Astrocyte (in vitro differentiated cells and primary cell): ENCODE measurements at regions not wholly inside any gene's neighbourhood (a gene's known extent, or its start where the extent isn't known, plus 50 kb on each side); places are given as distances from the start of the nearest gene placed in this dataset.

Experiments used
- DNase-seq: peaks from one replicate; pipeline ENCODE4 v3.0.0-alpha.2; 2010; ENCODE audit warnings: low read depth
- FAIRE-seq: peaks from 2 replicates; lab custom pipeline; 2011; peaks lifted over from hg19 to GRCh38; lab: Jason Lieb, UNC
- H2AFZ ChIP-seq: 2 replicates; pipeline ENCODE4 v1.6.0; 2012; ENCODE audit warnings: low read depth, low read length, inconsistent platforms
- H3K27ac ChIP-seq: 2 replicates; pipeline ENCODE4 v1.5.1; 2011; ENCODE audit warnings: low read depth, low read length, inconsistent platforms
- H3K27me3 ChIP-seq: 2 replicates; pipeline ENCODE4 v1.6.0; 2011; ENCODE audit warnings: low read length, inconsistent platforms; ENCODE audit not compliant: insufficient read depth
- H3K36me3 ChIP-seq: 2 replicates; pipeline ENCODE4 v1.5.1; 2011; ENCODE audit warnings: low read length, inconsistent platforms; ENCODE audit not compliant: insufficient read depth
- H3K4me1 ChIP-seq: 2 replicates; pipeline ENCODE4 v1.5.1; 2011; ENCODE audit warnings: low read length, inconsistent platforms; ENCODE audit not compliant: insufficient read depth
- H3K4me2 ChIP-seq: 2 replicates; pipeline ENCODE4 v1.6.0; 2012; ENCODE audit warnings: low read length, inconsistent platforms
- H3K4me3 ChIP-seq: 2 replicates; pipeline ENCODE4 v1.5.1; 2011; ENCODE audit warnings: low read depth, mild to moderate bottlenecking, low read length, inconsistent platforms; ENCODE audit not compliant: insufficient read depth
- H3K79me2 ChIP-seq: 2 replicates; pipeline ENCODE4 v1.6.0; 2012; ENCODE audit warnings: mild to moderate bottlenecking, low read length, inconsistent platforms; ENCODE audit not compliant: insufficient read depth
- H3K9ac ChIP-seq: 2 replicates; pipeline ENCODE4 v1.6.0; 2012; ENCODE audit warnings: mild to moderate bottlenecking, low read length, inconsistent platforms
- H3K9me3 ChIP-seq: 2 replicates; pipeline ENCODE4 v1.5.1; 2012; ENCODE audit warnings: low read depth, mild to moderate bottlenecking, low read length, inconsistent platforms; ENCODE audit not compliant: insufficient read depth
- H4K20me1 ChIP-seq: 2 replicates; pipeline ENCODE4 v1.6.0; 2012; ENCODE audit warnings: low read length, inconsistent platforms; ENCODE audit not compliant: insufficient read depth
- H3K27ac Mint-ChIP-seq: one replicate; pipeline ENCODE4 v1.8.0; 2021; ENCODE audit warnings: mild to moderate bottlenecking, mixed read lengths; ENCODE audit not compliant: unreplicated experiment
- H3K27me3 Mint-ChIP-seq: one replicate; pipeline ENCODE4 v1.8.0; 2021; ENCODE audit warnings: low read depth, mixed read lengths; ENCODE audit not compliant: unreplicated experiment
- H3K36me3 Mint-ChIP-seq: one replicate; pipeline ENCODE4 v1.8.0; 2021; ENCODE audit warnings: low read depth, mixed read lengths; ENCODE audit not compliant: unreplicated experiment
- H3K4me1 Mint-ChIP-seq: one replicate; pipeline ENCODE4 v1.8.0; 2021; ENCODE audit warnings: low read depth, mixed read lengths; ENCODE audit not compliant: unreplicated experiment
- H3K4me3 Mint-ChIP-seq: one replicate; pipeline ENCODE4 v1.8.0; 2021; ENCODE audit warnings: mild to moderate bottlenecking, moderate library complexity, mixed read lengths; ENCODE audit not compliant: unreplicated experiment
- H3K9me3 Mint-ChIP-seq: one replicate; pipeline ENCODE4 v1.8.0; 2021; ENCODE audit warnings: mild to moderate bottlenecking, mixed read lengths; ENCODE audit not compliant: unreplicated experiment
- EZH2 ChIP-seq: IDR thresholded peaks from 2 replicates; pipeline ENCODE4 v1.6.1; 2012; ENCODE audit warnings: mild to moderate bottlenecking, low read length, inconsistent platforms; ENCODE audit not compliant: insufficient read depth
- TF ChIP-seq, protein P1 (sequence below): IDR thresholded peaks from 2 replicates; pipeline ENCODE4 v1.5.1; 2011; ENCODE audit warnings: low read depth, mild to moderate bottlenecking, inconsistent platforms, low read length, moderate library complexity; ENCODE audit not compliant: insufficient read depth

GRCh38 chr11:129696309-129696989 lies 119.2 kb upstream of the TMEM45B start:
- Histone ChIP-seq H3K4me3 (no peak overlapping the region), H4K20me1 (no peaks in the 10 kb centered on the region), H3K9ac (no peak overlapping the region), H3K27me3 (peaks cover 10% of the 10 kb centered on the region), H2AFZ (peak overlapping the region; percentile 49), H3K4me1 (peaks cover 2% of the 10 kb centered on the region), H3K79me2 (no peaks in the 10 kb centered on the region), H3K36me3 (no peaks in the 10 kb centered on the region), H3K27ac (no peak overlapping the region), H3K4me2 (no peak overlapping the region), H3K9me3 (no peaks in the 10 kb centered on the region)
- H3K27ac Mint-ChIP-seq: no peak overlapping the region
- H3K27me3 Mint-ChIP-seq: peaks cover 68% of the 10 kb centered on the region
- no peaks in the 10 kb centered on the region for H3K4me1 Mint-ChIP-seq
- FAIRE-seq (no peak), DNase-seq (no peak)
- H3K9me3 Mint-ChIP-seq: no peaks in the 10 kb centered on the region
- no peak for TF ChIP-seq EZH2
- no peak overlapping the region for H3K4me3 Mint-ChIP-seq
- no peaks in the 10 kb centered on the region for H3K36me3 Mint-ChIP-seq

DNA sequence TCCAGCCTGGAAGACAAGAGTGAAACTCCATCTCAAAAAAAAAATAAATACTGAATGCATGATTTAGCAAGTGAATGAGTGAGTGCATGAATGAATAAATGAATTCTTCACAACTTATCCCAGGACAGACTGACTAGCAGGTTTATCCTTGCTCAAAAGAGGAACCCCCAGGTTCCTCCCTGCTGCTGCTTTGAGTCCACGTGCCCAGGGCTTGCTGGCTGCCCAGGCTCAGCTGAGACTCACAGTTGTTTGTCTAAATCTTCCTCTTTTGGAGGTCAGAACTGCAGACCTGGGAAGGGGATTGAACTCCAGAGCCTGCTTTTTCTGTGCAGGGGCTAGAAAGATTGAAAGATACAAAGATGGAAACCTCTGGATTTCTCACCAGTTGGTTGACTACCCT lies 117.4 kb upstream of the TMEM45B start:
- H3K4me1 Mint-ChIP-seq: no peaks in the 10 kb centered on the region
- Histone ChIP-seq H3K27ac (no peak overlapping the region), H4K20me1 (no peaks in the 10 kb centered on the region), H3K9me3 (no peaks in the 10 kb centered on the region), H3K9ac (no peak overlapping the region), H2AFZ (no peak overlapping the region), H3K79me2 (no peaks in the 10 kb centered on the region), H3K4me3 (no peak overlapping the region), H3K36me3 (no peaks in the 10 kb centered on the region), H3K4me1 (peaks cover 2% of the 10 kb centered on the region), H3K27me3 (peaks cover 10% of the 10 kb centered on the region), H3K4me2 (no peak overlapping the region)
- TF ChIP-seq EZH2: no peak
- TF ChIP-seq, protein P1, sequence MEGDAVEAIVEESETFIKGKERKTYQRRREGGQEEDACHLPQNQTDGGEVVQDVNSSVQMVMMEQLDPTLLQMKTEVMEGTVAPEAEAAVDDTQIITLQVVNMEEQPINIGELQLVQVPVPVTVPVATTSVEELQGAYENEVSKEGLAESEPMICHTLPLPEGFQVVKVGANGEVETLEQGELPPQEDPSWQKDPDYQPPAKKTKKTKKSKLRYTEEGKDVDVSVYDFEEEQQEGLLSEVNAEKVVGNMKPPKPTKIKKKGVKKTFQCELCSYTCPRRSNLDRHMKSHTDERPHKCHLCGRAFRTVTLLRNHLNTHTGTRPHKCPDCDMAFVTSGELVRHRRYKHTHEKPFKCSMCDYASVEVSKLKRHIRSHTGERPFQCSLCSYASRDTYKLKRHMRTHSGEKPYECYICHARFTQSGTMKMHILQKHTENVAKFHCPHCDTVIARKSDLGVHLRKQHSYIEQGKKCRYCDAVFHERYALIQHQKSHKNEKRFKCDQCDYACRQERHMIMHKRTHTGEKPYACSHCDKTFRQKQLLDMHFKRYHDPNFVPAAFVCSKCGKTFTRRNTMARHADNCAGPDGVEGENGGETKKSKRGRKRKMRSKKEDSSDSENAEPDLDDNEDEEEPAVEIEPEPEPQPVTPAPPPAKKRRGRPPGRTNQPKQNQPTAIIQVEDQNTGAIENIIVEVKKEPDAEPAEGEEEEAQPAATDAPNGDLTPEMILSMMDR: no peak
- FAIRE-seq (no peak), DNase-seq (no peak)
- H3K27me3 Mint-ChIP-seq: peaks cover 68% of the 10 kb centered on the region
- no peaks in the 10 kb centered on the region for H3K36me3 Mint-ChIP-seq
- H3K9me3 Mint-ChIP-seq: no peaks in the 10 kb centered on the region
- H3K27ac Mint-ChIP-seq: no peak overlapping the region
- H3K4me3 Mint-ChIP-seq: no peak overlapping the region

- Mint-ChIP-seq H3K4me3 (no peak overlapping the region), H3K4me1 (no peaks in the 10 kb centered on the region), H3K9me3 (no peaks in the 10 kb centered on the region), H3K36me3 (no peaks in the 10 kb centered on the region), H3K27ac (no peak overlapping the region), H3K27me3 (peaks cover 66% of the 10 kb centered on the region)
- no peak overlapping the region for H3K4me3 ChIP-seq
- peaks cover 10% of the 10 kb centered on the region for H3K27me3 ChIP-seq
- no peak overlapping the region for H3K27ac ChIP-seq
- no peaks in the 10 kb centered on the region for H3K36me3 ChIP-seq
- H2AFZ ChIP-seq: no peak overlapping the region
- H3K4me2 ChIP-seq: no peak overlapping the region
- TF ChIP-seq EZH2: no peak
- TF ChIP-seq, protein P1: no peak
- DNase-seq (no peak), FAIRE-seq (no peak)
- no peak overlapping the region for H3K9ac ChIP-seq
- H3K9me3 ChIP-seq: no peaks in the 10 kb centered on the region
- no peaks in the 10 kb centered on the region for H3K79me2 ChIP-seq
- peaks cover 2% of the 10 kb centered on the region for H3K4me1 ChIP-seq
- no peaks in the 10 kb centered on the region for H4K20me1 ChIP-seq
These were observed 115.8 kb upstream of the TMEM45B start for GRCh38 chr11:129699711-129700304.
